ENCODE measurements at regions not wholly inside any gene's neighbourhood (a gene's known extent, or its start where the extent isn't known, plus 50 kb on each side); places are given as distances from the start of the nearest gene placed in this dataset.

GRCh38 chr5:61910771-61911170 is 395.2 kb upstream of the KIF2A start:
- no peak for TF ChIP-seq ZNF274 (IDR thresholded peaks at IDR 0.05; ENCODE audit: low read depth, low read length)
- TF ChIP-seq SUZ12 (IDR thresholded peaks at IDR 0.05; ENCODE audit: extremely low read depth, insufficient read depth, insufficient read length) = no peak

Measured in NT2/D1 (cell line).